ENCODE measurements at regions not wholly inside any gene's neighbourhood (a gene's known extent, or its start where the extent isn't known, plus 50 kb on each side); places are given as distances from the start of the nearest gene placed in this dataset.
"Not testable (repeated sequence)": the region's sequence is repeated elsewhere in the genome, so short reads cannot be mapped to it uniquely, and the experiment has no call there.

DNA sequence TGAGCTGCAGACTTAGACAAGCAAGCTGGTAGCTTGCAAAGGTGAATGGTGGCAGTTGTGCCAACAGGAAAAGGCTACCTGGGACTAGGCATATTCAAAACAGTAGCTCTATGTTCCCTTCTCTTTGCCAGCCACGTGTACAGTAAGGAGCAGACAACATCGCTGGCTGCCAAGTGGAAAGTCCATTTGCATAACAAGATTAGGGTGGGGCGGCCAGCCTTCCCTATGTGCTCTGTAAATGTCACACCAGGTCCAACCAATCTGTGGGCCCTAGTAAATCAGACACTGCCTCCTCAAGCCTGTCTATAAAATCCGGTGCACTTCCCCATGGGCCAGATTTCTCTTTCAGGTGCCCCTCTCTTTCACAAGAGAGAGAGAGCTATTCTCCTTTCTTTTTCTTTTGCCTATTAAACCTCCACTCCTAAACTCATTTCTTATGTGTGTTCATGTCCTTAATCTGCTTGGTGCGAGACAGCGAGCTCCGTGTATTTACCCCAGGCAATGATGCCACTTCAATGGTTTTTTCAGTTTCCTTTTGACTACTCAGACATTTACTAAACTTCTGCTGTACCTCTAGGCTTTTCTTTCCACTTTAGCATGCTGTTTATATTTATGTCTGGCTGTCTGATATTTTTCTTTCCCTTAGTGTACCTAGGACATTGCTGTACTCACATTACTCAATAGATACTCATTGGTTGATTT is 297.4 kb upstream of the GCFC2 start:
- Mint-ChIP-seq H3K9me3 (ENCODE audit: unreplicated experiment) (no peaks in the 10 kb centered on the region), H3K36me3 (ENCODE audit: unreplicated experiment) (no peaks in the 10 kb centered on the region), H3K4me3 (ENCODE audit: unreplicated experiment) (no peak overlapping the region), H3K27me3 (ENCODE audit: unreplicated experiment) (no peaks in the 10 kb centered on the region), H3K4me1 (ENCODE audit: low read depth, unreplicated experiment) (peaks cover 6% of the 10 kb centered on the region), H3K27ac (ENCODE audit: unreplicated experiment) (peak overlapping the region; percentile 9)
- peak; percentile 28 for DNase-seq
- TF ChIP-seq CTCF (IDR thresholded peaks at IDR 0.05; ENCODE audit: partially characterized antibody, unreplicated experiment), result no peak

- Mint-ChIP-seq H3K36me3 (ENCODE audit: unreplicated experiment) (peaks cover 4% of the 10 kb centered on the region), H3K27me3 (ENCODE audit: unreplicated experiment) (no peaks in the 10 kb centered on the region), H3K4me1 (ENCODE audit: low read depth, unreplicated experiment) (no peaks in the 10 kb centered on the region), H3K9me3 (ENCODE audit: unreplicated experiment) (no peaks in the 10 kb centered on the region), H3K27ac (ENCODE audit: unreplicated experiment) (no peak overlapping the region), H3K4me3 (ENCODE audit: unreplicated experiment) (no peak overlapping the region)
- no peak for TF ChIP-seq CTCF (IDR thresholded peaks at IDR 0.05; ENCODE audit: partially characterized antibody, unreplicated experiment)
- DNase-seq, result no peak
Measured at GRCh38 chr2:76000425-76000824, 289.7 kb upstream of the GCFC2 start.

DNA sequence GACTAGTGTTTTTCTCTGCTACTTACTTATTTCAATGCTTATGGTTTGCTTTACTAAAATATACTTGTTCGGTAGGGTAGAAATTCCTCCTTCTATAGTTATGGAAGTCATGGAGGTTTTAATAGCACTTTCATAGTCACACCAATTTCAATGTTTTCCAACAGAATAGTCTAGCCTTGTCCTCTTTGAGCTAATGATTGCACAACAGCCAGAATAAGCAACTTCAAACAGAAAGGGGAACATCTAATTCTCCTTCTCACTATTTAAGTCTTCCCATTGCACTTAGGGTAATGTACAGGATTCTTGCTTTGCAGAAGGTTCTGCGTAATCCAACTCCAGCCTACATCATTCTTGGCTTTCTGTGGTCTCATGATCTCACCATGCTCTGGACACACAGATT is 287.7 kb upstream of the GCFC2 start:
- Mint-ChIP-seq H3K4me1 (ENCODE audit: low read depth, unreplicated experiment) (no peaks in the 10 kb centered on the region), H3K27me3 (ENCODE audit: unreplicated experiment) (no peaks in the 10 kb centered on the region), H3K36me3 (ENCODE audit: unreplicated experiment) (peaks cover 9% of the 10 kb centered on the region), H3K9me3 (ENCODE audit: unreplicated experiment) (no peaks in the 10 kb centered on the region), H3K4me3 (ENCODE audit: unreplicated experiment) (no peak overlapping the region), H3K27ac (ENCODE audit: unreplicated experiment) (no peak overlapping the region)
- no peak for TF ChIP-seq CTCF (IDR thresholded peaks at IDR 0.05; ENCODE audit: partially characterized antibody, unreplicated experiment)
- no peak for DNase-seq

- Mint-ChIP-seq H3K27me3 (ENCODE audit: unreplicated experiment) (no peaks in the 10 kb centered on the region), H3K4me3 (ENCODE audit: unreplicated experiment) (no peak overlapping the region), H3K4me1 (ENCODE audit: low read depth, unreplicated experiment) (no peaks in the 10 kb centered on the region), H3K27ac (ENCODE audit: unreplicated experiment) (no peak overlapping the region), H3K36me3 (ENCODE audit: unreplicated experiment) (peaks cover 11% of the 10 kb centered on the region), H3K9me3 (ENCODE audit: unreplicated experiment) (peaks cover 4% of the 10 kb centered on the region)
- DNase-seq, result no peak
- TF ChIP-seq CTCF (IDR thresholded peaks at IDR 0.05; ENCODE audit: partially characterized antibody, unreplicated experiment), result no peak
Measured at GRCh38 chr2:75994759-75995158, 284.0 kb upstream of the GCFC2 start.

DNA sequence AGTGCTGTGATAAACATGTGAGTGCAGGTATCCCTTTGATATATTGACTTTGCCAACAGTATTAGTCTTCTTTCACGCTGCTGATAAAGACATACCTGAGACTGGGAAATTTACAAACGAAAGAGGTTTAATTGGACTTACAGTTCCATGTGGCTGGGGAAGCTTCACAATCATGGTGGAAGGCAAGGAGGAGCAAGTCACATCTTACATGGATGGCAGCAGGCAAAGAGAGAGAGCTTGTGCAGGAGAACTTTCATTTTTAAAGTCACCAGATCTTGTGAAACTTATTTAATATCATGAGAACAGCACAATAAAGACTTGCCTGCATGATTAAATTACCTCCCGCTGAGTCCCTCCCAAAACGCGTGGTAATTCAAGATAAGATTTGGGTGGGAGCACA is 277.9 kb upstream of the GCFC2 start:
- H3K4me1 Mint-ChIP-seq (ENCODE audit: low read depth, unreplicated experiment); H3K27ac Mint-ChIP-seq (ENCODE audit: unreplicated experiment); H3K4me3 Mint-ChIP-seq (ENCODE audit: unreplicated experiment); H3K27me3 Mint-ChIP-seq (ENCODE audit: unreplicated experiment); DNase-seq; H3K9me3 Mint-ChIP-seq (ENCODE audit: unreplicated experiment): not testable (repeated sequence)
- H3K36me3 Mint-ChIP-seq (ENCODE audit: unreplicated experiment), result peaks cover 18% of the 10 kb centered on the region
